ENCODE measurements at regions not wholly inside any gene's neighbourhood (a gene's known extent, or its start where the extent isn't known, plus 50 kb on each side); places are given as distances from the start of the nearest gene placed in this dataset.

- H3K36me3 ChIP-seq (ENCODE audit: control insufficient read depth, insufficient read depth, low read length), result no peaks in the 10 kb centered on the region
These were observed 56.4 kb downstream of the BARX1 start for GRCh38 chr9:93898502-93899426.

GRCh38 chr9:93898026-93898425 is 57.1 kb downstream of the BARX1 start:
- no peaks in the 10 kb centered on the region for H3K4me1 Mint-ChIP-seq

More at GRCh38 chr9:93898502-93899426, 56.4 kb downstream of the BARX1 start:
- 88 to 96% methylated on average over 11 to 17 of the region's 17 CpGs for WGBS, 2 experiments (ENCODE audit: insufficient coverage in 1 of 2, insufficient read length in 1 of 2)
- H3K9me3 ChIP-seq (ENCODE audit: control insufficient read depth, low read length), result no peaks in the 10 kb centered on the region
- H3K4me3 Mint-ChIP-seq, result no peak overlapping the region
- no peaks in the 10 kb centered on the region for H3K9me3 Mint-ChIP-seq
- no peaks in the 10 kb centered on the region for H3K4me1 ChIP-seq (ENCODE audit: control insufficient read depth, insufficient read depth, low read length)
- H3K4me3 ChIP-seq (ENCODE audit: low read length), result no peak overlapping the region
- peaks cover 3% of the 10 kb centered on the region for H3K27me3 Mint-ChIP-seq (ENCODE audit: insufficient read depth)
- H3K27ac ChIP-seq (ENCODE audit: low read depth, low read length), result no peak overlapping the region
- DNase-seq, result peak; percentile 31
- H3K36me3 Mint-ChIP-seq (ENCODE audit: low read depth), result no peaks in the 10 kb centered on the region
- no peak for TF ChIP-seq CTCF (conservative IDR thresholded peaks at IDR 0.05)
- no peaks in the 10 kb centered on the region for H3K27me3 ChIP-seq (ENCODE audit: control insufficient read depth, insufficient read depth, low read length, poor library complexity, severe bottlenecking)
- no peaks in the 10 kb centered on the region for H3K4me1 Mint-ChIP-seq
- H3K9ac ChIP-seq (ENCODE audit: extremely low read depth, low read length, poor library complexity, severe bottlenecking), result no peak overlapping the region
- no peak overlapping the region for H3K27ac Mint-ChIP-seq

More at GRCh38 chr9:93898026-93898425, 57.1 kb downstream of the BARX1 start:
- Mint-ChIP-seq H3K36me3 (ENCODE audit: low read depth) (no peaks in the 10 kb centered on the region), H3K9me3 (peaks cover 5% of the 10 kb centered on the region), H3K27ac (no peak overlapping the region), H3K4me3 (no peak overlapping the region), H3K27me3 (ENCODE audit: insufficient read depth) (peaks cover 3% of the 10 kb centered on the region)
- Histone ChIP-seq H3K9ac (ENCODE audit: extremely low read depth, low read length, poor library complexity, severe bottlenecking) (no peak overlapping the region), H3K9me3 (ENCODE audit: control insufficient read depth, low read length) (peaks cover 3% of the 10 kb centered on the region), H3K4me3 (ENCODE audit: low read length) (no peak overlapping the region), H3K36me3 (ENCODE audit: control insufficient read depth, insufficient read depth, low read length) (no peaks in the 10 kb centered on the region), H3K27ac (ENCODE audit: low read depth, low read length) (no peak overlapping the region), H3K4me1 (ENCODE audit: control insufficient read depth, insufficient read depth, low read length) (no peaks in the 10 kb centered on the region), H3K27me3 (ENCODE audit: control insufficient read depth, insufficient read depth, low read length, poor library complexity, severe bottlenecking) (no peaks in the 10 kb centered on the region)
- 70% methylated on average over 2 of the region's 2 CpGs; no CpG with 5 or more reads in 1 of the 2 experiments for WGBS, 2 experiments (ENCODE audit: insufficient coverage in 1 of 2, insufficient read length in 1 of 2)
- no peak for TF ChIP-seq CTCF (conservative IDR thresholded peaks at IDR 0.05)
- peak; percentile 33 for DNase-seq
